Neural progenitor cell (in vitro differentiated cells): ENCODE measurements at regions not wholly inside any gene's neighbourhood (a gene's known extent, or its start where the extent isn't known, plus 50 kb on each side); places are given as distances from the start of the nearest gene placed in this dataset.
"Not testable (repeated sequence)": the region's sequence is repeated elsewhere in the genome, so short reads cannot be mapped to it uniquely, and the experiment has no call there.

Experiments used
- DNase-seq: peaks from one replicate; pipeline ENCODE4 v3.0.0-alpha.2; 2016; ENCODE audit warnings: low spot score
- H2AFZ ChIP-seq: fragments of 200-600 bp; sonication (generic); replicated peaks from 2 replicates; pipeline ENCODE4 v1.6.1; 2016; ENCODE audit warnings: antibody characterized with exemption
- H3F3A ChIP-seq: fragments of 200-600 bp; sonication (generic); 2 replicates; pipeline ENCODE4 v1.6.1; 2016; ENCODE audit warnings: antibody characterized with exemption, low read depth
- H3K27ac ChIP-seq: fragments of 200-600 bp; sonication (generic); 2 replicates; pipeline ENCODE4 v1.5.1; 2016; ENCODE audit warnings: mild to moderate bottlenecking
- H3K27me3 ChIP-seq: fragments of 200-600 bp; sonication (generic); 2 replicates; pipeline ENCODE4 v1.6.1; 2016; ENCODE audit warnings: mild to moderate bottlenecking, moderate library complexity
- H3K36me3 ChIP-seq: fragments of 200-600 bp; sonication (generic); 2 replicates; pipeline ENCODE4 v1.5.1; 2016
- H3K4me1 ChIP-seq: fragments of 200-600 bp; sonication (generic); 2 replicates; pipeline ENCODE4 v1.6.1; 2016; ENCODE audit warnings: mixed run types
- H3K4me2 ChIP-seq: fragments of 200-600 bp; sonication (generic); 2 replicates; pipeline ENCODE4 v1.6.1; 2016
- H3K4me3 ChIP-seq: fragments of 200-600 bp; sonication (generic); 2 replicates; pipeline ENCODE4 v1.5.1; 2016
- H3K79me2 ChIP-seq: fragments of 200-600 bp; sonication (generic); 2 replicates; pipeline ENCODE4 v1.6.1; 2016; ENCODE audit warnings: low read depth
- H3K9ac ChIP-seq: fragments of 200-600 bp; sonication (generic); 2 replicates; pipeline ENCODE4 v1.6.1; 2016
- H3K9me3 ChIP-seq: fragments of 200-600 bp; sonication (generic); 2 replicates; pipeline ENCODE4 v1.5.1; 2016; ENCODE audit warnings: low read depth
- H4K20me1 ChIP-seq: fragments of 200-600 bp; sonication (generic); 2 replicates; pipeline ENCODE4 v1.6.1; 2016; ENCODE audit warnings: low read depth
- H3K27ac Mint-ChIP-seq: 3 replicates; pipeline ENCODE4 v1.8.0; 2021; ENCODE audit warnings: mixed read lengths
- H3K27me3 Mint-ChIP-seq: 2 replicates; pipeline ENCODE4 v1.8.0; 2022; ENCODE audit warnings: low read depth, mild to moderate bottlenecking, inconsistent platforms, moderate library complexity, mixed read lengths; ENCODE audit not compliant: insufficient read depth
- H3K36me3 Mint-ChIP-seq: 3 replicates; pipeline ENCODE4 v1.8.0; 2021; ENCODE audit warnings: mixed read lengths
- H3K4me1 Mint-ChIP-seq: 3 replicates; pipeline ENCODE4 v1.8.0; 2021; ENCODE audit warnings: mixed read lengths
- H3K4me3 Mint-ChIP-seq: 3 replicates; pipeline ENCODE4 v1.8.0; 2021; ENCODE audit warnings: mild to moderate bottlenecking, moderate library complexity, mixed read lengths
- H3K9me3 Mint-ChIP-seq: 3 replicates; pipeline ENCODE4 v1.8.0; 2020; ENCODE audit warnings: mixed read lengths
- EZH2 ChIP-seq: fragments of 200-600 bp; sonication (generic); IDR thresholded peaks from 2 replicates; pipeline ENCODE4 v1.6.1; 2017; ENCODE audit warnings: antibody characterized with exemption, mild to moderate bottlenecking, moderate library complexity
- EZH2phosphoT487 ChIP-seq: fragments of 200-600 bp; sonication (generic); IDR thresholded peaks from 2 replicates; pipeline ENCODE4 v1.6.1; 2017; ENCODE audit warnings: antibody characterized with exemption
- TF ChIP-seq, protein P1 (sequence below): fragments of 200-600 bp; sonication (generic); IDR thresholded peaks from 2 replicates; pipeline ENCODE4 v1.5.1; 2017; ENCODE audit warnings: antibody characterized with exemption, mild to moderate bottlenecking

DNA sequence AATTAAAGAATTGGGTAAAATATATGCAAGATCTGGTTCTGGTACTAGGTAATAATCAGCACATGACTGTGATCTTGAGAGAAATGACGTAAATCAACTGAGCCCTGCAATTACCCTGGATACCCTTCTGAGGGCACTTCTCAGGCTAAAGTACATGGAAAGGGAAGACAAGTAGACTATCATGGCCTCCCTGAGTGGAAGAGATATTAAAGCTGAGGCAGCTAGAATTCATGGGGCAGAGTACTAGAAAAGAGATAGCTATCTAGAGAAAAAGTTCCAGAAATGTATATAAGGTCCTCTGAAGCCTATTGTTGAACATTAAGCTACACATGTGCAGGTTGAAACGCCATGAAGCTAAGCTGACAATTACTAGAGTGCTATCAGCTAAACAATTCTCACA lies 249.6 kb downstream of the NKX6-1 start:
- Histone ChIP-seq H3K9ac (no peak overlapping the region), H3K79me2 (no peaks in the 10 kb centered on the region), H3K36me3 (no peaks in the 10 kb centered on the region), H3K4me3 (no peak overlapping the region), H2AFZ (no peak overlapping the region), H3K4me1 (no peaks in the 10 kb centered on the region), H4K20me1 (no peaks in the 10 kb centered on the region), H3K4me2 (no peak overlapping the region), H3K9me3 (no peaks in the 10 kb centered on the region), H3K27me3 (no peaks in the 10 kb centered on the region), H3F3A (no peaks in the 10 kb centered on the region), H3K27ac (no peak overlapping the region)
- peaks cover 7% of the 10 kb centered on the region for H3K9me3 Mint-ChIP-seq
- no peak overlapping the region for H3K27ac Mint-ChIP-seq
- H3K36me3 Mint-ChIP-seq, result no peaks in the 10 kb centered on the region
- peaks cover 8% of the 10 kb centered on the region for H3K27me3 Mint-ChIP-seq
- no peak for DNase-seq
- no peaks in the 10 kb centered on the region for H3K4me1 Mint-ChIP-seq
- TF ChIP-seq, protein P1, sequence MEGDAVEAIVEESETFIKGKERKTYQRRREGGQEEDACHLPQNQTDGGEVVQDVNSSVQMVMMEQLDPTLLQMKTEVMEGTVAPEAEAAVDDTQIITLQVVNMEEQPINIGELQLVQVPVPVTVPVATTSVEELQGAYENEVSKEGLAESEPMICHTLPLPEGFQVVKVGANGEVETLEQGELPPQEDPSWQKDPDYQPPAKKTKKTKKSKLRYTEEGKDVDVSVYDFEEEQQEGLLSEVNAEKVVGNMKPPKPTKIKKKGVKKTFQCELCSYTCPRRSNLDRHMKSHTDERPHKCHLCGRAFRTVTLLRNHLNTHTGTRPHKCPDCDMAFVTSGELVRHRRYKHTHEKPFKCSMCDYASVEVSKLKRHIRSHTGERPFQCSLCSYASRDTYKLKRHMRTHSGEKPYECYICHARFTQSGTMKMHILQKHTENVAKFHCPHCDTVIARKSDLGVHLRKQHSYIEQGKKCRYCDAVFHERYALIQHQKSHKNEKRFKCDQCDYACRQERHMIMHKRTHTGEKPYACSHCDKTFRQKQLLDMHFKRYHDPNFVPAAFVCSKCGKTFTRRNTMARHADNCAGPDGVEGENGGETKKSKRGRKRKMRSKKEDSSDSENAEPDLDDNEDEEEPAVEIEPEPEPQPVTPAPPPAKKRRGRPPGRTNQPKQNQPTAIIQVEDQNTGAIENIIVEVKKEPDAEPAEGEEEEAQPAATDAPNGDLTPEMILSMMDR, result no peak
- TF ChIP-seq EZH2, result no peak
- no peak for TF ChIP-seq EZH2phosphoT487
- no peak overlapping the region for H3K4me3 Mint-ChIP-seq

DNA sequence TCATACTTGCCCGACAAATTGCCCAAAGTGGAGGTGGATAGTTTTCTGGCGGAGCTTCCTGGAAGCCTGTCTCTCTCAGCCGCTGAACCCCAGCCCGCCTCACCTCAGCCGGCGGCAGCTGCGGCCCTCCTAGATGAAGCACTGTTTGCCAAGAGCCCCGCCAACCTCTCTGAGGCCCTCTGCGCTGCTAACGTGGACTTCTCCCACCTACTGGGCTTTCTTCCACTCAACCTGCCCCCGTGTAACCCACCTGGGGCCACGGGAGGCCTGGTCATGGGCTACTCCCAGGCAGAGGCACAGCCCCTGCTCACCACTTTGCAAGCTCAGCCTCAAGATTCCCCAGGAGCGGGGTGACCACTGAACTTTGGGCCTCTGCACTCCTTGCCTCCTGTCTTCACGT lies 254.1 kb downstream of the NKX6-1 start:
- not testable (repeated sequence) for H3K9ac ChIP-seq, H3K9me3 Mint-ChIP-seq, H3K9me3 ChIP-seq, H3K27ac ChIP-seq, H3K4me1 Mint-ChIP-seq, H3K27ac Mint-ChIP-seq, H2AFZ ChIP-seq, H3K4me1 ChIP-seq, H3K27me3 ChIP-seq, DNase-seq, H3K36me3 ChIP-seq, H4K20me1 ChIP-seq, H3K4me3 Mint-ChIP-seq, H3K36me3 Mint-ChIP-seq, H3F3A ChIP-seq, H3K79me2 ChIP-seq, H3K4me3 ChIP-seq, H3K4me2 ChIP-seq
- peaks cover 10% of the 10 kb centered on the region for H3K27me3 Mint-ChIP-seq

DNA sequence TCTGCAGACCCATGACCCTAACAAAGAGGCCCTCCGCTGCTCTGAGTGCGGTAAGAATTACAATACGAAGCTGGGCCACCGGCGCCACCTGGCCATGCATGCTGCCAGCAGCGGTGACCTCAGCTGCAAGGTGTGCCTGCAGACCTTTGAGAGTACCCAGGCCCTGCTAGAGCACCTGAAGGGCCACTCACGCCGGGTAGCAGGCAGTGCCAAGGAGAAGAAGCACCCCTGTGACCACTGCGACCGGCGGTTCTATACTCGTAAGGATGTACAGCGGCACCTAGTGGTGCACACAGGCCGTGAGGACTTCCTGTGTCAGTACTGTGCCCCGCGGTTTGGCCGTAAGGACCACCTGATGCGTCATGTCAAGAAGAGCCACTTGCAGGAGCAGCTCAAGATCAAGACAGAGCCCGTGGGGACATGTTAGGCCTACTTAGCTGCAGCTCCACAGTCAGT lies 254.7 kb downstream of the NKX6-1 start:
- not testable (repeated sequence) for H2AFZ ChIP-seq, H3K9ac ChIP-seq, H3K27ac ChIP-seq, H3K4me2 ChIP-seq, H3F3A ChIP-seq, H3K9me3 Mint-ChIP-seq, H3K4me1 ChIP-seq, H3K4me1 Mint-ChIP-seq, H3K36me3 ChIP-seq, H3K4me3 ChIP-seq, H3K4me3 Mint-ChIP-seq, H4K20me1 ChIP-seq, H3K27me3 ChIP-seq, H3K79me2 ChIP-seq, H3K9me3 ChIP-seq, H3K36me3 Mint-ChIP-seq, H3K27ac Mint-ChIP-seq
- TF ChIP-seq, protein P1, result peak; percentile 30
- H3K27me3 Mint-ChIP-seq, result peaks cover 12% of the 10 kb centered on the region
- DNase-seq, result peak; percentile 21

DNA sequence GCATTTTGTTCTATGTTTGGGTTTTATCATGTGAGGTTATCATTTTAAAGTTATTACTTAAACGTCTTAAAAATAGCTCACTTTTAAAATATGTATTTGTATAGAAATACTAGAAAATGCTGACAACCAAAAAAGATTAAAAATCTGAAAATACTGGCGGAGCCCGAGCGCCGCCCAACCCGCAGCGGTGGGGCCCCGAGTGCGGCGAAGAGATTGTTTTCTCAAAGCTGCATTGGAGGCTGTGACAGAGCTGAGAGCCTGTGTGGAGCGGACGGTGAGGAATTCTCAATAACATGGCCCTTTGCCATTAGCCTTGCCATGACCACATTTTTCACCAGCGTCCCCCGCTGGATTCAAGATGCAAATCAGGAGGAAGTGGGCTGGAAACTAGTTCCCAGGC lies 255.4 kb downstream of the NKX6-1 start:
- Histone ChIP-seq H3K9ac (no peak overlapping the region), H4K20me1 (no peaks in the 10 kb centered on the region), H3K4me2 (no peak overlapping the region), H3K36me3 (no peaks in the 10 kb centered on the region), H3K9me3 (no peaks in the 10 kb centered on the region), H3K79me2 (no peaks in the 10 kb centered on the region), H3F3A (no peaks in the 10 kb centered on the region), H3K4me3 (no peak overlapping the region), H3K4me1 (no peaks in the 10 kb centered on the region), H3K27me3 (no peaks in the 10 kb centered on the region), H3K27ac (no peak overlapping the region), H2AFZ (no peak overlapping the region)
- peaks cover 7% of the 10 kb centered on the region for H3K9me3 Mint-ChIP-seq
- DNase-seq, result no peak
- H3K27me3 Mint-ChIP-seq, result peaks cover 13% of the 10 kb centered on the region
- no peak overlapping the region for H3K27ac Mint-ChIP-seq
- no peaks in the 10 kb centered on the region for H3K36me3 Mint-ChIP-seq
- H3K4me3 Mint-ChIP-seq, result no peak overlapping the region
- no peaks in the 10 kb centered on the region for H3K4me1 Mint-ChIP-seq
- TF ChIP-seq, protein P1, result no peak
- no peak for TF ChIP-seq EZH2
- no peak for TF ChIP-seq EZH2phosphoT487
